HG03060 (cell line): ENCODE measurements at regions not wholly inside any gene's neighbourhood (a gene's known extent, or its start where the extent isn't known, plus 50 kb on each side); places are given as distances from the start of the nearest gene placed in this dataset.

Source experiments
- ATAC-seq: cut with Tn5 transposase; IDR thresholded peaks from one replicate; pipeline ENCODE4 v1.9.1; 2021; ENCODE audit warnings: low read depth, moderate number of reproducible peaks; ENCODE audit not compliant: unreplicated experiment

- no peak for ATAC-seq
Measured at GRCh38 chr18:38081516-38081915, 515.9 kb upstream of the CELF4 start.

GRCh38 chr18:38077229-38077628 is 511.6 kb upstream of the CELF4 start:
- no peak for ATAC-seq

GRCh38 chr18:38076346-38077070 is 510.9 kb upstream of the CELF4 start:
- ATAC-seq = no peak

GRCh38 chr18:38074298-38074876 is 508.8 kb upstream of the CELF4 start:
- ATAC-seq = no peak

GRCh38 chr18:38067821-38068220 is 502.2 kb upstream of the CELF4 start:
- ATAC-seq = no peak

GRCh38 chr18:38067086-38067485 is 501.5 kb upstream of the CELF4 start:
- ATAC-seq = no peak

- no peak for ATAC-seq
Measured at GRCh38 chr18:38052879-38053590, 487.4 kb upstream of the CELF4 start.

- no peak for ATAC-seq
Measured at GRCh38 chr18:38047820-38048219, 482.2 kb upstream of the CELF4 start.

GRCh38 chr18:38046651-38047050 is 481.1 kb upstream of the CELF4 start:
- ATAC-seq = no peak

GRCh38 chr18:38045845-38046244 is 480.2 kb upstream of the CELF4 start:
- ATAC-seq = no peak

GRCh38 chr18:38042211-38042890 is 476.8 kb upstream of the CELF4 start:
- no peak for ATAC-seq

- no peak for ATAC-seq
Measured at GRCh38 chr18:38038242-38038641, 472.6 kb upstream of the CELF4 start.

GRCh38 chr18:38035193-38035592 is 469.6 kb upstream of the CELF4 start:
- ATAC-seq = no peak

- ATAC-seq = no peak
Measured at GRCh38 chr18:38033282-38033681, 467.7 kb upstream of the CELF4 start.

- ATAC-seq = no peak
Measured at GRCh38 chr18:38032516-38032915, 466.9 kb upstream of the CELF4 start.

GRCh38 chr18:38028946-38029345 is 463.3 kb upstream of the CELF4 start:
- no peak for ATAC-seq

GRCh38 chr18:38025433-38026038 is 459.9 kb upstream of the CELF4 start:
- ATAC-seq = no peak

- no peak for ATAC-seq
Measured at GRCh38 chr18:38023871-38024270, 458.3 kb upstream of the CELF4 start.

- no peak for ATAC-seq
Measured at GRCh38 chr18:38022234-38022633, 456.6 kb upstream of the CELF4 start.

GRCh38 chr18:38019292-38019691 is 453.7 kb upstream of the CELF4 start:
- no peak for ATAC-seq
